SIG-M5 treated with dmso at 0.1 percent for 504 hours (cell line): ENCODE measurements at regions not wholly inside any gene's neighbourhood (a gene's known extent, or its start where the extent isn't known, plus 50 kb on each side); places are given as distances from the start of the nearest gene placed in this dataset.
A peak's percentile ranks its signal among the peaks of the same experiment; 100 is the strongest.
"Not testable (repeated sequence)": the region's sequence is repeated elsewhere in the genome, so short reads cannot be mapped to it uniquely, and the experiment has no call there.

ENCODE experiments used
- DNase-seq: peaks from one replicate; lab custom pipeline; 2025; ENCODE audit not compliant: unreplicated experiment; lab: John Stamatoyannopoulos, UW

DNA sequence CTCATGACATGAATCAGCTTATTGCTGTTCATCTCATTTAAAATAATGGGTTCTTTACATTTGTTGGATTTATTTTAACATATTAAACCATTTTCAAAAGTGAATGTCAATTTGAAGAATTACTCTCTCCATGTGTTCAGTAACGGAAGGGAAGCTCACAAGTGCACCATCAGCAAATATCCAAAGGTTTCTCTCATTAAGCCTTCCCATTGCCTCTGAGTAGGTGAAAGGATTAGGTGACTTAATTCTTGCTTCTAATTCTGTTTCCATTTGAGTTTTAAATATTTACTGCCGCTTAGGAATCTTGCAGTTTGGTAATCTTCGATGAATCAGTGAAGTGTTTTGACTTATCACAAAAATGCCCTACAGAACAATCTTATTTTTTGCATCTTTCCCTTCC, 145.1 kb upstream of the NYAP2 start:
- no peak for DNase-seq

DNA sequence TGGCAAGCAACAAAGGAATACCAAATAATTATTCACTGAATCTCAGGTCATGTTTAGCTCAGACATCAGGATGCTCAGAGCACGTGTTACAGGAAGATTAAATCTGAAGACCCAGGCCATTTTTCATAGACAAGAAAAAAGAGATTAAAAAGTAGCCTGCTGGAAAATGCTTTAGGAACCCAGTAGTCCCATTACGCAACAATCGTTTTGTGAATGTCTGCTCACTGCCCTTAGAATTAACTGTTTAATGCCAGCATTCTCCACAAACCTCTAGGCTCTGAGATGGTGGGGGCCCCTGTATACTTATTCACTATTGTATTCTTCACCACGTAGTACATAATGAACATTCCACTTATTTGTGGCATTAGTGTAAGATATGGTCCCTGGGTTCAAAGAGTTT, 154.6 kb upstream of the NYAP2 start:
- no peak for DNase-seq

DNA sequence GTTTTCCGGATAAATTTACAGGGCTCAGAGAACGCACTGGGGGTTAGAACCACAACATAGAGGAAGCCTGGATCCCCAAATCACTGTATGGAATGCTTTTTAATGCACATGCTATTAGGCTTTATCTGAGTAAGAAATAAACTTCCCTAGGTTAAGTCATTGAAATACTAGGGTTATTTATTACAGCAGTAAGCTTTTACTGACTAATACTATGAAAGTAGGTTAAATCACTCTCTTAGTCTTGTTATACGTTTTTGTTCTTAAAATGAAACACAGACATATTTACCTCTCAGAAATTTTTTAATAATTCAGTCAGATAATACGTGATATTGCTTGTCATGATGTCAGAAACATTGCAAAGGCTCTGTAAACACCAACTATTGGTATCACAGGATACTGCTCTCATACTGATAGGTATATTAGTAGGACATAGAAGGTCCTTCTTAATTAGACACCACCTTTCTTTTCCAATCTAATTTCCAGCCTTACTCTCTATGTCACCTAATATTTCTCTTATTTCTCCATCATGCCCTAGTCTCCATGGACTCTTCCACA, 162.7 kb upstream of the NYAP2 start:
- DNase-seq: no peak

DNA sequence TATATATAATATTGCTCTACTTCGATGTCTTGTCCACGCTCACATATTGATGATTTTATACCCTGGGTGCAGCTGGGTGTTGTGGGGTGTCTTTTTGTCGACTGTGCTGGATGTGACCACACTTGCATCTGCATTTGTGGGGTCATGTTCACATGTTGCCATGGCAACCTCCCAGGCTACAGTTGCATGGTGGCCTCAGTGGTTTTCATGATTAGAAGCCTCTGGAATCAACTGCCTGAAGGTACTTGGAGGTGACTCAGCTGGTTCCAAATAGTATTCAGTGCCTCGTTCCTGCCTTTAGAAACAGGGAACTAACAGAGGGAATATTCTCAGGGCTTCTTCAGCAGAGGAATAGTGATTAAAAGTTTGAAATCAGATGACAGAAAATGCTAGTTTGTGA, 166.3 kb upstream of the NYAP2 start:
- no peak for DNase-seq

DNA sequence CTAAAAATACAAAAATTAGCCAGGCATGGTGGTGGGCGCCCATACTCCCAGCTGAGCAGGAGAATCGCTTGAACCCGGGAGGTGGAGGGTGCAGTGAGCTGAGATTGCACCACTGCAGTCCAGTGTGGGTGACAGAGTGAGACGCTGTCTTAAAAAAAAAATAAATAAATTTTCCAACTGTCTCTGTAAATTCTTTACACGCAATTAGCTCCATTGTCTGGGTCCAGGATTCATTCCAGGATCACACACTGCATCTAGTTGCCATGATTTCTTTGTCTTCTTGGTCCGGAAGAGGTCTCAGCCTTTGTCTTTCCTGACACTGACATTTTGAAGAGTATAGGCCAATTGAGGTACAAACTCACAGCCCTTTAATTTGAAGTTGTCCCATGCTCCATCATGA, 167.6 kb upstream of the NYAP2 start:
- no peak for DNase-seq

DNA sequence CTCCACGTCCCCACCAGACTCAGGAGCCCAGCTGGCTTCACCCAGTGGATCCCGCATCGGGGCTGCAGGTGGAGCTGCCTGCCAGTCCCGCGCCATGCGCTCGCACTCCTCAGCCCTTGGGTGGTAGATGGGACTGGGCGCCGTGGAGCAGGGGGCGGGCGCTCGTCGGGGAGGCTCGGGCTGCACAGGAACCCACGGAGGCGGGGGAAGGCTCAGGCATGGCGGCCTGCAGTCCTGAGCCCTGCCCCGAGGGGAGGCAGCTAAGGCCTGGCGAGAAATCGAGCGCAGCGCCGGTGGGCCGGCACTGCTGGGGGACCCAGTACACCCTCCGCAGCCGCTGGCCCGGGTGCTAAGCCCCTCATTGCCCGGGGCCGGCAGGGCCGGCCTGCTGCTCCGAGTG, 170.2 kb upstream of the NYAP2 start:
- not testable (repeated sequence) for DNase-seq

DNA sequence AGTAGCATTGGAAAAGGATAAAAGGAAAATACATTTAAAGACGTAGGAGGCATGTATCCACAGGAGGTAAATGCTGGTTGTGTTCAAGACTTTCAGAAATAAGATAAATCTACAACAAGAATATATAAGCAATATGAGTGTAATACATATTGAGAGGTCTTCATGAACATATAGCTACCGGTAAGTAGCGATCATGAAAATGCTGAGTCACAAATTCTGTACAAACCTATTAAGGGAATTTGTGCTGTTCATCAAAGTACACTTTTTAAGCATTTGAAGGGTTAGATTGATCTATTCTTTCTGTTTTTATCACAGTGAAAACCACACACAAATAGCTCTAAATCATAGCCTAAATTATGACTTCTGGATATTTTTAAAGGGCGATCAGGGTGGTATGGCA, 173.1 kb upstream of the NYAP2 start:
- DNase-seq: no peak

DNA sequence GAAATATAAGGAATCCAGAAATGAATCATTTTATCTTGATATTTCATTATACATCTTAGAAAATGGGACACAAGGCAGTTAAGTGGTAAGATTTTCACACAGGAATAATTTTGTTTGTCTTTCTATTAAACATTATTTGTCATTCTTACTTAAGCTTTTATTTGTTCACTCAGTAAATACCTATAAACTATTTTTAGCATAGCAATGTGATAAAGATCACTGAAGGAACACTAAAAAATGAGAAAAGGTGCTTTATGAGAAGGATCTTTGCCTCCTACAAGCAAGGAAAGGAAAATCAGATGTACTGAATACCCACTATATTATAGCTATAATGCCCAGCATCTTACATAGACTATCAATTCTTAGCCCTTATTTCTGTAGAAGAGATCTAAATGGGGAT, 176.2 kb upstream of the NYAP2 start:
- DNase-seq: no peak

DNA sequence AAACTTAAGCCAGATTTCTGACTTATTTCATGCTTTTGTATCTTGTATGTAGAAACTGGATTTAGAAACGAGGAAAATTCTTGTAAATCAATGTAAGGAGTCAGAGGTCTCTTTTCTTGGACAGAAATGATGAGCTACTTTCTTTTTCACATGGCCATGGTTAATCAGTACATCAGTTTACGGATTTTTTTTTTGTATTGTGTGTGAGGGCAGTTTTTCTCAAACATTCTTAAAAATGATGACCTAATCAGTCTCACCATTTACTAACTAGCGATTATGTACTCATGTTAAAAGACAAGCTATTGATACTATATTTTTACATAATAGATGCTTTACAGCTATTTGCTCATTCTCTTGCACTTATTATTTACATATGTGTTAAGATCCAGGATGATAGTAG, 165.2 kb upstream of the DOCK10 start:
- DNase-seq: no peak

DNA sequence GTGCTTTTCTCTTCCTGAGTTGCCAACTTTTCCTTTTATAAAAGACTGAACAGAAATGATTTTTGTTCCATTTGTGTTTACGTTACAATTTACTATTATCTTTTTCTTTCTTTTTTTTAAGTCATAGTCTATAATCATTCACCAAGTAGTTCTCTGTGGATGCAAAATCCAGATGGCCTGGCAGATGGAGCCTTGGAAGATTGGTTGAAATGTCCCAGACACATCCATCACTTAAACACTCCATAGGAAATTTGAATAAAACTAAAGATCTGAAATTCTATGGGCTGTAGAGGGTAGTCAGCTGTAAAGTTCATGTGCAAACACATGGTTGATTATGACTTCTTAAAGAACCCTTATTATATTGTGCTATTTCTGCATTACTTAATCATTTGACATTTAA, 164.8 kb upstream of the DOCK10 start:
- no peak for DNase-seq

DNA sequence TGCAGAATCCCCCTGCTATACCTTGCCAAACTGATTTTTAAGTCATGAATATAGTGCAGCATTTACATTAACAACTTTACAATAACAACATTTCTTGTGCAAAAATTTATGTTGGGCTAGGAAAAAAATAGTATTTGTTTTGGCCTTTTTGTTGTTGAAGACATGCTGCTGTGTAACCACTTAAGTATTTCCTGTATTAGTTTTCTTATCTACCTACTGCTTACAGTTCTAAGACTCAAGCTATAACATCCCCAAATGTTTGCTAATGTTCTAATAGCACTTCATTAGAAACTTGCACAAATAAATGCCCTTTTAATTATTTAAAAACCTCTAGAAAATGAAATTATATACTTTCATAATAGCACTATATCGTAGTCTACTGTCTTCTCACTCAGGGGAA, 154.3 kb upstream of the DOCK10 start:
- no peak for DNase-seq

DNA sequence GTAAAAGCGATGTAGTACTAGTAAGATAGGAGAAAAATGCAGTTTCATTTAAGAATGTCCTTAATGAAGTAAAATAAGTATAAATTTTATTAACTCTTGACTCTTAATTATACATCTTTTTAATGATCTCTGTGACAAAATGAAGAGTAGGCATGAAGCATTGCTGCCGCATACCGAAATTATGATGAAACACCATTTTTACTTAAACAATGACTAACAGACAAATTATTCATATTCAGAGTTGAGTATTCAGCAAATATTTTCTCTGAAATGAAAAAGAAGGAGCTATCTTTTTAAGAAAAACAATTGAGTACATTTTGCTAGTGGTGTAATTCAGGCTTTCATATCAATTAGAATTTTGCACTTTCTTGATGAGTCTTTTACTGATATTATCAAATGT, 150.6 kb upstream of the DOCK10 start:
- DNase-seq: no peak

DNA sequence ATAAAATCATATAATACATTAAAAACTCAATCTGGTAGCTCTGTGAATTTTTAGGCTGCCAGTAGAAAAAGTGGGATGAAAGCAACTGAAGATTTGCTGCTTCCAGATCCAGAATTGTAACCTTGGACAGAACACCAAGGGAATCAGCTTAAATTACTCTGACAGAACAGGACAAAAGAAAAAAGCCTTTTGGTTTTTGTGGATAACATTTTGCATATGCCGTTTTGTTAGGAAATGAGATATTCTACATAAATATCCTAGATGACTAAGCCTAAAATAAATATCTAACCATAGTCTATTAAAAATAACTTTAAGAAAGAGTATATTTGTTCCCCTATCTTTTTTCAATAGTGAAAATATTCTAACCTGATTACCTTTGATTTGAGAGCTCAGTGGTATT, 148.7 kb upstream of the DOCK10 start:
- no peak for DNase-seq

DNA sequence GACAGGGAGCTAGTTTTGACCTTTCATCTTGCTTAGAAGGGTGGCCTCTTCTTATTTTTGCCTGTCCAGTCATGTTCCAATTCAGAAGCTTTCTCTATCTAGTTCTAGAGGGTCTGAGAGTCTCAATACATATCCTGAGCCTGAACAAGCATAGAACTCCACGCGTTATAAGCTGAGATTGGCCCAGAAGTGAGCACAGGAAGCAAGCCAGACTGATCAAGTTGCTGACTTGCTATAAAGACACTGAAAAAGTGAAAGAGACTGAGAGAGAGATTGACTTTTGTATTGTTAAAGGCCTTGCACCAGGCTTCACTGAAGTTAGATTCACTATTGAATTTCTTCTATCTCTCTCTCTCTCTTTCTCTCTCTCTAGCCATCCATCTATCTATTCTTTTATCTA, 142.7 kb upstream of the DOCK10 start:
- no peak for DNase-seq

DNA sequence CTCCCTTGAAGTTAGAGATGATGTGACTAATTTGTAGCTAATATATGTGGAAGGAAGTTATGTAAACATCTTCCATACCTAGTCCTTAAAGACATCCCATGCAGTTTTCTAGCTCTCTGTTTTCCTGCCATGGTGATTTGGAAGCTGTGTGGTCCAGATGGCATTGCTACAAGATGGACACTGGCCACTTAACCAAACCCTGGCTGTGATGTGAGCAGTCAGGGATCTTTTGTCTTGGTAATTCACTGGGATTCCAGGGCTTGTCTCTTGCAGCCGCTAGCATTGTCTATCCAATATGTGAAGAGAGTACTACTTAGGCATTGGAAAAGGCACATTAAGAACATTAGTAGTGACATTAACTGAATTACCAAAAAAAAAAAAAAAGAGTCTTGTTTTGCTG, 139.9 kb upstream of the DOCK10 start:
- no peak for DNase-seq

DNA sequence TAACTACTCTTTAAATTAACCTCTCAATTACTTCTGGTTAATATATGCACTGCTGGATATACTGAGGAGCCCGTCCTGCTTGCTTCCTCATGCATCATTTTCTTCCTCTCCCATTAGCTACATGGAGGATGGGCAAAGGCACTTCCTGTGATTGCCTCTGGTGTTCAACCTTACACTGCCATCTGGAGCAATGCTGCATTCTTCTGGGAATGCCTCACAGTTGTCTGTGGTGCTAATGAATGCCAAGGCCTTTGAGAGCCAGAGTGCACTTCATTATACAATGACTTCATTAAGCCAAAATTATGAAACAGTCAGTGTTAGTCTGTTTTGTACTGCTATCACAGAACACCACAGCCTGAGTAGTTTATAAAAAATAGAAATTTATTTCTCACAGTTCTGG, 134.8 kb upstream of the DOCK10 start:
- no peak for DNase-seq

DNA sequence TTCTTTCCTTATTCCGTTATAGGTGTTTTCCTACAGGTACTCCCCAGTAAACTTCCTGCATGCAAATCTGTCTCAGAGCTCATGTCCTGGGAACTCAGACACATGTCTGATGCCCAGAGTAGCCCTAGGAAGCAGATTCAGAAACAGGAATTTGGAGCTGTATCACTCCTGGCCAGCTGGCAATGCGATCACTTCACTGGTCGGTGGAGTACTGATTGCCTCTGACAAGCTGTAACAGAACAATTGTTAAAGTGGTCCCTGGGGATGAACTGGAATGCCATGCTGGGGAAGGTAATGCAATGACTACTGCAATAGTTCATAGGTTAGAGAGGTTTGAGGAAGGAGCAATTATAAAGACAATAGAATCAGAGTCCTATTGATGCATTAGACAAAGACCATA, 131.6 kb upstream of the DOCK10 start:
- no peak for DNase-seq

DNA sequence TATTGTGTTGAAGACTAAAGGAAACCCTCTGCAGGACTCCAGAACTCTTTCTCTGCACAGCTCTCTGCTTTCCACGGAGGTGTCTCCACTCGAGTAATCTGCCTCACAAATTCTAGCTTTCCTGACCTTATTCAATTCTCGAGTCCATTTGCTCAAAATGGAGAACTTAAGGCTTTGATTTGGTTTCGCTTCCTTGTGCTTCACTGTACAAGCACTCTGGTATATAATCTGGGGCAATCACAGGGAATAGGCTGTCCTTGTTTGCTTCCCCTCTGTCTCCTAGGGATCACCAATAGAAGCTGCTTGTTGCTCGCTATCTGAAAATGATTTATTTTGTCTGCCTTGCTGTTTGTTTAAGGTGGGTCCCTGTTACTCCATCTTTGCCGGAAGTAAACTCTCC, 129.1 kb upstream of the DOCK10 start:
- DNase-seq: peak; percentile 43

DNA sequence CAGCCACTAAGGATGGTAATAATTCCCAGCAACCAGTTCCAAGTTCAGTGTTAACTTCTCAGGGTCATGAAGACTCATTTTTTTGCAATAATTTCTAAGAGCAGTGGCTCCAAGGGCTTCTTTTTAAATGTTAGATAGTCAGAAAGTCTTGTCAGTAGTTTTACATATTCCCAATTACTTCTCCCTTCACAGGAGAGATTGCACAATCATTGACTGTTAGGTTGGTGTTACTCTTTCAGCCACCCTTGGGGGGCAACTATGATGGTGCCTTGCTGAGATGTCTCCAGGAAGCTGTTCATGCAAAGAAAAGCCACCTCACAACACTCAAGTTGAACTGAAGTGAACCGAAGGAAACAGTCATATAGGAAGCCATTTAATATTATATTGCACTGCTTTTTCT, 127.9 kb upstream of the DOCK10 start:
- DNase-seq: no peak

DNA sequence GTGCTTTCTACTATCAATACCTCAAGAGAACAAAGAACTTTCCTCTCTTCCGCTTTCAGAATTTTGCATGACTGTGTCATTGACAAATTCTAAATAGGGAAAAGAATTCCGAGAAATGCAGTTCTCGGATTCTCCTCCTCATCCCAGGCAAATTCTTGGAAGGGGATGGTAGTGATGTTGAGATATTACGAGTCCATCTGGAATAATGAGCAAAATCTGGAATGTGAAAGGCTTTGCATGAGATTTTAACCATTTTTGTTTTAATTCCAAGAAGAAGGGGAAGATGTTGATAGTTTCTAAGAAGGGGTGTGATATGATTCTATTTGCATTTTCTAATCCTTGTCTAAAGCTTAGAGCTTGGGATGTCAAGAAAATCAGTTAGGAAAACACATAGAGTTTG, 127.1 kb upstream of the DOCK10 start:
- DNase-seq: no peak

DNA sequence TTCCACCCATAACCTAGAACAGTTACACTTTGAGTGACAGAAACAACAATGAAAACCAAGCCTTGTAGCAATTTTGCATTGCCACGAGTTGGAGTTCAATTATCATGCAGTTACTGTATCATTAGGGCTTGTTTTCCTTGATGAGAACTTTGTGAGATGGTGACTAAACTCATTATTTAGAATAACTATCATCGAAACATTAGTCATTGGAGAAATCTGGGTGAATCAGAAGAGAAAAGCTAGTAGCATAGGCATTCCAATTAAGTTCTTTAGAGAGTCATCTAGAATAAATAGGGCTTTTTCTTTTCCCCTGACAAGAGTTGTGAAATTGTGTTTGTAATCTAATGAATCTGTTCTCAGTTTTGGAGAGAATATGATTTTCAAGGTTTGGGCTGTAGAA, 122.8 kb upstream of the DOCK10 start:
- no peak for DNase-seq

DNA sequence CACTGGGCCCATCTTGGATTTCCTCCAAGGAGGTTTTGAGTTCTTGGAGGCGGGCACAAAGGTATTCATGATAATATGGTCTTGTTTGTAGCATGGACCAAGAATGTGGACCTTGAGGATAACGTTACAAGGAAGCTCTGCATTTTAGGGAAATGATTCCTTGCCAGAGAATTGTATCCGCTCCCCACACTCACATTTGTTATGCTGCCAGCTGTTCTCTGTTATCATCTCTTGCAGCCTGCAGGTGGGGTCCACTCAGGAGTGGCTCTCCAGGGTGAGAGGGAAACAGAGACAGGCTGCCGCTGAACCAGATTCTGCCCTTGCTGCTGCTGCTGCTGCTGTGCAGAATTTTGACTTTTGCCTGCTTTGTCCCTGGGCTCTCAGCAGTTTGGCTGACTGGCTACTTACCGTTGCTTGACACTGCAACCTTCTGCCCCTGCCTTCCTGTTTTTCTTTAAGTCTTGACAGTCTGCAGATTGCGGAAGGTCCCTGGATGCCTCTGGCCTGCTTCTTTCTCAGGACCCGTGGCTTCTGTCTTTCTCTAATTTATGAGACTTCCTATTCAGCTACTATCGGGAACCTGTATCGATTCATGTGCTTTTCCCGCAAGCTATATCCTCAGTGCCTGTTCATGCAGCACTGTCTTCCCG, 122.3 kb upstream of the DOCK10 start:
- no peak for DNase-seq

DNA sequence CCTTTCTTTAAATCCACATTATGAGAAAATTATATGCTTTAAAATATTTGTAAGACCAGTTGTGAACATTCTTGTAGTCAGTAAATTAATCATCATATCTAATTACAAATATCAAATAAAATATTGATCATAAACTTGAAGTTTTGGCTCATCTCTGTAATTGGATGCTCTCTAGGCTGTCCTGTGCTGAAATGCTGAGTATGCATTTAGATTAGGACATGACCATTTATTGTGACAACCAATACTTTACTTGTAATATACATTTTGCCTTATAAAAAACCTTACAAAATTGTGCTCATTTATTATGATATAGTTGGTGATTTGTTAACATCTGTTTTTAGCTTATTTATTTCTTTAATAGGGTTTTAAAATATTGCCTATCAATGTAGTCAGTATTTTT, 116.1 kb upstream of the DOCK10 start:
- no peak for DNase-seq
